Osteoblast (primary cell): ENCODE measurements at regions not wholly inside any gene's neighbourhood (a gene's known extent, or its start where the extent isn't known, plus 50 kb on each side); places are given as distances from the start of the nearest gene placed in this dataset.
A peak's percentile ranks its signal among the peaks of the same experiment; 100 is the strongest.

Source experiments
- DNase-seq: peaks from one replicate; pipeline ENCODE4 v3.0.0; 2011; ENCODE audit warnings: low spot score, mixed read lengths; ENCODE audit not compliant: insufficient read length; ENCODE audit errors: missing footprints
- H2AFZ ChIP-seq: 2 replicates; pipeline ENCODE4 v1.6.0; 2011; ENCODE audit warnings: mild to moderate bottlenecking, low read length
- H3K27ac ChIP-seq: 2 replicates; pipeline ENCODE4 v1.5.1; 2011; ENCODE audit warnings: mild to moderate bottlenecking, low read depth, low read length, moderate library complexity
- H3K27me3 ChIP-seq: 2 replicates; pipeline ENCODE4 v1.6.0; 2012; ENCODE audit warnings: mild to moderate bottlenecking, control low read depth, inconsistent platforms, low read length, moderate library complexity; ENCODE audit not compliant: insufficient read depth
- H3K36me3 ChIP-seq: 2 replicates; pipeline ENCODE4 v1.5.1; 2011; ENCODE audit warnings: mild to moderate bottlenecking, low read length, control low read depth, moderate library complexity; ENCODE audit not compliant: insufficient read depth
- H3K4me1 ChIP-seq: 2 replicates; pipeline ENCODE4 v1.5.1; 2011; ENCODE audit warnings: mild to moderate bottlenecking, low read length, control low read depth, moderate library complexity; ENCODE audit not compliant: insufficient read depth
- H3K4me2 ChIP-seq: 2 replicates; pipeline ENCODE4 v1.6.0; 2011; ENCODE audit warnings: mild to moderate bottlenecking, low read length; ENCODE audit not compliant: insufficient read depth
- H3K4me3 ChIP-seq: fragments of 200-600 bp; sonication (generic); 3 replicates; pipeline ENCODE4 v1.5.1; 2012; ENCODE audit warnings: mild to moderate bottlenecking, low read length, inconsistent platforms; ENCODE audit not compliant: insufficient read depth
- H3K79me2 ChIP-seq: 2 replicates; pipeline ENCODE4 v1.6.0; 2012; ENCODE audit warnings: mild to moderate bottlenecking, low read length, control low read depth, inconsistent platforms; ENCODE audit not compliant: insufficient read depth
- H3K9me3 ChIP-seq: 2 replicates; pipeline ENCODE4 v1.5.1; 2011; ENCODE audit warnings: low read depth, low read length, control low read depth
- H4K20me1 ChIP-seq: 2 replicates; pipeline ENCODE4 v1.6.0; 2012; ENCODE audit warnings: mild to moderate bottlenecking, low read length, control low read depth; ENCODE audit not compliant: insufficient read depth
- TF ChIP-seq, protein P1 (sequence below): IDR thresholded peaks from 2 replicates; pipeline ENCODE4 v1.5.1; 2011; ENCODE audit warnings: mild to moderate bottlenecking, low read depth, low read length, moderate library complexity; ENCODE audit errors: extremely low read depth

GRCh38 chr6:147117011-147117410, 87.2 kb upstream of the STXBP5 start:
- H3K27me3 ChIP-seq = no peaks in the 10 kb centered on the region
- TF ChIP-seq, protein P1, sequence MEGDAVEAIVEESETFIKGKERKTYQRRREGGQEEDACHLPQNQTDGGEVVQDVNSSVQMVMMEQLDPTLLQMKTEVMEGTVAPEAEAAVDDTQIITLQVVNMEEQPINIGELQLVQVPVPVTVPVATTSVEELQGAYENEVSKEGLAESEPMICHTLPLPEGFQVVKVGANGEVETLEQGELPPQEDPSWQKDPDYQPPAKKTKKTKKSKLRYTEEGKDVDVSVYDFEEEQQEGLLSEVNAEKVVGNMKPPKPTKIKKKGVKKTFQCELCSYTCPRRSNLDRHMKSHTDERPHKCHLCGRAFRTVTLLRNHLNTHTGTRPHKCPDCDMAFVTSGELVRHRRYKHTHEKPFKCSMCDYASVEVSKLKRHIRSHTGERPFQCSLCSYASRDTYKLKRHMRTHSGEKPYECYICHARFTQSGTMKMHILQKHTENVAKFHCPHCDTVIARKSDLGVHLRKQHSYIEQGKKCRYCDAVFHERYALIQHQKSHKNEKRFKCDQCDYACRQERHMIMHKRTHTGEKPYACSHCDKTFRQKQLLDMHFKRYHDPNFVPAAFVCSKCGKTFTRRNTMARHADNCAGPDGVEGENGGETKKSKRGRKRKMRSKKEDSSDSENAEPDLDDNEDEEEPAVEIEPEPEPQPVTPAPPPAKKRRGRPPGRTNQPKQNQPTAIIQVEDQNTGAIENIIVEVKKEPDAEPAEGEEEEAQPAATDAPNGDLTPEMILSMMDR = no peak
- no peaks in the 10 kb centered on the region for H3K36me3 ChIP-seq
- DNase-seq = no peak
- peaks cover 8% of the 10 kb centered on the region for H3K4me1 ChIP-seq
- peak overlapping the region; percentile 86 for H3K4me2 ChIP-seq
- no peaks in the 10 kb centered on the region for H3K9me3 ChIP-seq
- peak overlapping the region; percentile 31 for H3K27ac ChIP-seq
- peak overlapping the region; percentile 64 for H3K4me3 ChIP-seq
- H4K20me1 ChIP-seq = no peaks in the 10 kb centered on the region
- H2AFZ ChIP-seq = peak overlapping the region; percentile 88
- no peaks in the 10 kb centered on the region for H3K79me2 ChIP-seq

GRCh38 chr6:147117580-147117979, 86.6 kb upstream of the STXBP5 start:
- Histone ChIP-seq H2AFZ (peak overlapping the region; percentile 88), H3K4me3 (peak overlapping the region; percentile 64), H3K9me3 (no peaks in the 10 kb centered on the region), H3K79me2 (no peaks in the 10 kb centered on the region), H3K27me3 (no peaks in the 10 kb centered on the region), H4K20me1 (no peaks in the 10 kb centered on the region), H3K36me3 (no peaks in the 10 kb centered on the region), H3K27ac (peak overlapping the region; percentile 31), H3K4me1 (peaks cover 8% of the 10 kb centered on the region), H3K4me2 (peak overlapping the region; percentile 86)
- peak; percentile 76 for DNase-seq
- TF ChIP-seq, protein P1 = no peak

GRCh38 chr6:147119310-147119709, 84.9 kb upstream of the STXBP5 start:
- Histone ChIP-seq H3K27me3 (no peaks in the 10 kb centered on the region), H3K9me3 (no peaks in the 10 kb centered on the region), H3K27ac (no peak overlapping the region), H3K79me2 (no peaks in the 10 kb centered on the region), H3K36me3 (no peaks in the 10 kb centered on the region), H4K20me1 (no peaks in the 10 kb centered on the region), H3K4me1 (peaks cover 8% of the 10 kb centered on the region), H3K4me2 (no peak overlapping the region), H3K4me3 (no peak overlapping the region), H2AFZ (no peak overlapping the region)
- TF ChIP-seq, protein P1 = no peak
- no peak for DNase-seq

DNA sequence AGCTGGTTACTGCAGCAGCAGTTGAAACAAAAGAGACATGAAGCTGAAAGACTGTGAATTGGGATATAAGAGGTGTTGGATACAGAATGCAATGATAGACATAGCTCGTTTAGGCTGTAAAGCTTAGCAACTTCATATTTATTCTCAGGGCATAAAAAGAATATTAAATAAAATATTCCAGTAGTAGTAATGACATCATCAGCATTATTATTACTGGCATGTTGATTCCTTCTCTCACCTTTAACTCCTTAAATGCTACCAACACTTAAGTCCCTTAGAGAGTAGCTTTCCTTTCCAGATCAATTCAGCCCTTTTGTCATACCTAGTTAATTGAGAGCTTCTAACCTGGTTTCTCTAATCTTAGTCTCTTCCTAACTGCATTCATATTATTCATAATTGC, 81.4 kb upstream of the STXBP5 start:
- H3K79me2 ChIP-seq = no peaks in the 10 kb centered on the region
- no peaks in the 10 kb centered on the region for H4K20me1 ChIP-seq
- TF ChIP-seq, protein P1 = no peak
- no peak overlapping the region for H3K4me2 ChIP-seq
- no peaks in the 10 kb centered on the region for H3K9me3 ChIP-seq
- no peaks in the 10 kb centered on the region for H3K27me3 ChIP-seq
- H3K36me3 ChIP-seq = no peaks in the 10 kb centered on the region
- H2AFZ ChIP-seq = no peak overlapping the region
- DNase-seq = no peak
- H3K27ac ChIP-seq = no peak overlapping the region
- H3K4me1 ChIP-seq = peaks cover 7% of the 10 kb centered on the region
- H3K4me3 ChIP-seq = no peak overlapping the region
